ENCODE measurements at regions not wholly inside any gene's neighbourhood (a gene's known extent, or its start where the extent isn't known, plus 50 kb on each side); places are given as distances from the start of the nearest gene placed in this dataset.
A peak's percentile ranks its signal among the peaks of the same experiment; 100 is the strongest.

- no peaks in the 10 kb centered on the region for H4K20me1 ChIP-seq (ENCODE audit: insufficient read depth)
- no peaks in the 10 kb centered on the region for H3K9me2 ChIP-seq
- WGBS (ENCODE audit: low lambda C conversion rate), result 81% methylated on average over 3 of the region's 3 CpGs
- no peak overlapping the region for H3K4me3 ChIP-seq (ENCODE audit: low read depth in 2 of 2, low read length in 1 of 2)
- H3K27me3 ChIP-seq (ENCODE audit: insufficient read depth), result no peaks in the 10 kb centered on the region
- no peak overlapping the region for H3K4me2 ChIP-seq
- no peaks in the 10 kb centered on the region for H3K36me3 ChIP-seq (replicated peaks in 1 of 2; ENCODE audit: control insufficient read depth in 1 of 2, insufficient read depth in 2 of 2, low read length in 1 of 2)
- no peak overlapping the region for H2AFZ ChIP-seq (ENCODE audit: low read depth)
- H3F3A ChIP-seq (replicated peaks; ENCODE audit: insufficient read depth), result peaks cover 22% of the 10 kb centered on the region
- H3K4me1 ChIP-seq (ENCODE audit: control insufficient read depth in 1 of 2, insufficient read depth in 2 of 2, low read depth in 1 of 2, low read length in 1 of 2), result peaks cover 0 to 11% of the 10 kb centered on the region in 2 experiments; a peak in 1 of 4 replicates
- H3K9ac ChIP-seq, result no peak overlapping the region
- H3K79me2 ChIP-seq (ENCODE audit: insufficient read depth), result no peaks in the 10 kb centered on the region
- no peak overlapping the region for H3K27ac ChIP-seq (ENCODE audit: low read depth in 2 of 2, low read length in 1 of 2)
- DNase-seq, result no peak
- H3K9me3 ChIP-seq, result no peaks in the 10 kb centered on the region
- POLR2A ChIA-PET, result no interaction called here
- TF ChIP-seq JUND (IDR thresholded peaks at IDR 0.05), result 0 out of 2 replicates have a peak, but pooled peaks have one; percentile 4
- no peak for TF ChIP-seq FOXJ3 (CRISPR knock-in tag; IDR thresholded peaks at IDR 0.05)
- TF ChIP-seq EP300 (IDR thresholded peaks at IDR 0.05; ENCODE audit: borderline replicate concordance in 1 of 2, low read depth in 1 of 2, low read length in 1 of 2), result no peak
- no peak for TF ChIP-seq CTCF (IDR thresholded peaks at IDR 0.05)
- CTCF ChIA-PET, result no interaction called here
These were observed 377.0 kb upstream of the ACTBL2 start for GRCh38 chr5:57859626-57860025.

GRCh38 chr5:57858905-57859304 lies 376.3 kb upstream of the ACTBL2 start:
- Histone ChIP-seq H2AFZ (ENCODE audit: low read depth) (no peak overlapping the region), H3K4me1 (ENCODE audit: control insufficient read depth in 1 of 2, insufficient read depth in 2 of 2, low read depth in 1 of 2, low read length in 1 of 2) (peaks cover 0 to 11% of the 10 kb centered on the region in 2 experiments; a peak in 1 of 4 replicates), H3K27ac (ENCODE audit: low read depth in 2 of 2, low read length in 1 of 2) (no peak overlapping the region), H3K79me2 (ENCODE audit: insufficient read depth) (no peaks in the 10 kb centered on the region), H3K4me3 (ENCODE audit: low read depth in 2 of 2, low read length in 1 of 2) (no peak overlapping the region), H3K9ac (no peak overlapping the region), H3F3A (replicated peaks; ENCODE audit: insufficient read depth) (peaks cover 22% of the 10 kb centered on the region), H3K9me3 (no peaks in the 10 kb centered on the region), H3K27me3 (ENCODE audit: insufficient read depth) (no peaks in the 10 kb centered on the region), H4K20me1 (ENCODE audit: insufficient read depth) (no peaks in the 10 kb centered on the region), H3K4me2 (no peak overlapping the region), H3K9me2 (no peaks in the 10 kb centered on the region), H3K36me3 (replicated peaks in 1 of 2; ENCODE audit: control insufficient read depth in 1 of 2, insufficient read depth in 2 of 2, low read length in 1 of 2) (no peaks in the 10 kb centered on the region)
- no peak for DNase-seq
- POLR2A ChIA-PET, result no interaction called here
- CTCF ChIA-PET, result interaction anchor here (2.1 kb wide), 1 partner anchor 12 kb away, joined by 4 read pairs; no protein-coding TSS in a partner anchor
- TF ChIP-seq FOXM1 (IDR thresholded peaks at IDR 0.05; ENCODE audit: low read depth) (no peak), ZBTB33 (IDR thresholded peaks at IDR 0.05; ENCODE audit: borderline replicate concordance, low read depth) (no peak), JUND (IDR thresholded peaks at IDR 0.05) (no peak), POLR2AphosphoS5 (IDR thresholded peaks at IDR 0.05; ENCODE audit: low read depth, low read length) (no peak), MEF2A (IDR thresholded peaks at IDR 0.05; ENCODE audit: borderline replicate concordance, low read depth) (no peak), RXRA (IDR thresholded peaks at IDR 0.05; ENCODE audit: borderline replicate concordance, low read depth) (no peak), CTCF (IDR thresholded peaks at IDR 0.05) (no peak), TEAD4 (IDR thresholded peaks at IDR 0.05; ENCODE audit: borderline replicate concordance, insufficient read depth) (no peak), RFX5 (IDR thresholded peaks at IDR 0.05; ENCODE audit: low read length) (no peak), REST (IDR thresholded peaks at IDR 0.05; ENCODE audit: low read depth, low read length) (no peak), IRF3 (IDR thresholded peaks at IDR 0.05; ENCODE audit: low read depth, low read length) (no peak), EP300 (IDR thresholded peaks at IDR 0.05; ENCODE audit: borderline replicate concordance in 1 of 2, low read depth in 1 of 2, low read length in 1 of 2) (no peak), MXI1 (IDR thresholded peaks at IDR 0.05; ENCODE audit: low read depth, low read length) (no peak), GABPA (IDR thresholded peaks at IDR 0.05; ENCODE audit: low read depth) (no peak), NRF1 (IDR thresholded peaks at IDR 0.05; ENCODE audit: low read depth, low read length) (no peak), SMC3 (IDR thresholded peaks at IDR 0.05; ENCODE audit: low read depth, low read length) (no peak)
